DND-41 (cell line): ENCODE measurements at regions not wholly inside any gene's neighbourhood (a gene's known extent, or its start where the extent isn't known, plus 50 kb on each side); places are given as distances from the start of the nearest gene placed in this dataset.

Source experiments
- ATAC-seq: fragments of 200-7000 bp; cut with Tn5 transposase; 3 replicates; pipeline ENCODE4 v1.9.1; 2021; ENCODE audit warnings: low read depth; ENCODE audit not compliant: insufficient read depth
- DNase-seq: peaks from one replicate; pipeline ENCODE4 v3.0.0-alpha.2; 2020
- H2AFZ ChIP-seq: 2 replicates; pipeline ENCODE4 v1.6.0; 2012; ENCODE audit warnings: low read depth, low read length
- H3K27ac ChIP-seq: 2 replicates; pipeline ENCODE4 v1.5.1; 2012; ENCODE audit warnings: low read length, inconsistent platforms
- H3K27me3 ChIP-seq: fragments of 200-600 bp; sonication (generic); 2 replicates; pipeline ENCODE4 v1.6.0; 2012; ENCODE audit warnings: low read length, mild to moderate bottlenecking, inconsistent platforms; ENCODE audit not compliant: insufficient read depth, poor library complexity
- H3K36me3 ChIP-seq: 2 replicates; pipeline ENCODE4 v1.5.1; 2012; ENCODE audit warnings: low read length, inconsistent platforms; ENCODE audit not compliant: insufficient read depth
- H3K4me1 ChIP-seq: 2 replicates; pipeline ENCODE4 v1.5.1; 2012; ENCODE audit warnings: mild to moderate bottlenecking, low read length; ENCODE audit not compliant: insufficient read depth
- H3K4me2 ChIP-seq: 2 replicates; pipeline ENCODE4 v1.6.0; 2012; ENCODE audit warnings: mild to moderate bottlenecking, moderate library complexity, low read length, inconsistent platforms; ENCODE audit not compliant: insufficient read depth
- H3K4me3 ChIP-seq, 2 experiments: fragments of 200-600 bp in 1 of 2; shearing (Covaris generic) in 1 of 2; 2 replicates each; pipeline ENCODE4 v1.5.1; 2012 to 2016; ENCODE audit warnings: inconsistent platforms in 2 of 2, low read length in 2 of 2, mild to moderate bottlenecking in 2 of 2, low read depth in 1 of 2, moderate library complexity in 1 of 2
- H3K79me2 ChIP-seq: 2 replicates; pipeline ENCODE4 v1.6.0; 2012; ENCODE audit warnings: low read length, inconsistent platforms; ENCODE audit not compliant: insufficient read depth
- H3K9ac ChIP-seq: 2 replicates; pipeline ENCODE4 v1.6.0; 2012; ENCODE audit warnings: low read depth, mild to moderate bottlenecking, inconsistent platforms, low read length, moderate library complexity
- H3K9me3 ChIP-seq: 2 replicates; pipeline ENCODE4 v1.5.1; 2012; ENCODE audit warnings: low read length, moderate library complexity, mild to moderate bottlenecking, inconsistent platforms; ENCODE audit not compliant: insufficient read depth, severe bottlenecking
- H4K20me1 ChIP-seq: 2 replicates; pipeline ENCODE4 v1.6.0; 2012; ENCODE audit warnings: low read length; ENCODE audit not compliant: insufficient read depth
- EZH2 ChIP-seq: IDR thresholded peaks from 3 replicates; pipeline ENCODE4 v1.6.1; 2012; ENCODE audit warnings: borderline replicate concordance, low read depth, mild to moderate bottlenecking, moderate library complexity, low read length, inconsistent platforms; ENCODE audit not compliant: severe bottlenecking
- TF ChIP-seq, protein P1 (sequence below): IDR thresholded peaks from 2 replicates; pipeline ENCODE4 v1.5.1; 2012; ENCODE audit warnings: borderline replicate concordance, low read length, moderate library complexity, mild to moderate bottlenecking; ENCODE audit not compliant: poor library complexity, severe bottlenecking; ENCODE audit errors: extremely low read depth

DNA sequence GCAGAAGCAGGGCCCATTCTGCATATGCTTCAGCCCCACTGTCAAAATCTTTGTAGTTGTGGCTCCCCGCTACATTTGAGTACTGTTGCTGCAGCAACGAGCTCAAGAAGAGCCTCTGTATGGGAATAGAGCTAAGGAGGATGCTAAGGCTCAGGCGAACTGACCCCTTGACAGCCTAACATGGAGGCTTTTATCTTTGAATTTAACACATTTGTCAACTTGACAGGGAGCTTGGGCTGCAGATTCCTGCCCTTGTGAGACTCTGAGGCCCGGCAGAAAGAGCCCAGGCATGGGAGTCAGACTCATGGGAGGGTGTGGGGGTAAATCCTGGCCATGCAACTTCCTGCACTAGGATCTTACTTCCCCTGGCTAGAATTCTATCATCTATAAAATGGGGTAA is 278.7 kb upstream of the CITED2 start:
- no peaks in the 10 kb centered on the region for H3K9me3 ChIP-seq
- H3K4me2 ChIP-seq: no peak overlapping the region
- no peaks in the 10 kb centered on the region for H4K20me1 ChIP-seq
- no peak for ATAC-seq
- H3K4me1 ChIP-seq: no peaks in the 10 kb centered on the region
- no peak overlapping the region for H3K4me3 ChIP-seq
- DNase-seq: no peak
- H3K27me3 ChIP-seq: no peaks in the 10 kb centered on the region
- no peaks in the 10 kb centered on the region for H3K79me2 ChIP-seq
- H3K27ac ChIP-seq: no peak overlapping the region
- no peak overlapping the region for H3K9ac ChIP-seq
- H3K36me3 ChIP-seq: no peaks in the 10 kb centered on the region
- TF ChIP-seq, protein P1, sequence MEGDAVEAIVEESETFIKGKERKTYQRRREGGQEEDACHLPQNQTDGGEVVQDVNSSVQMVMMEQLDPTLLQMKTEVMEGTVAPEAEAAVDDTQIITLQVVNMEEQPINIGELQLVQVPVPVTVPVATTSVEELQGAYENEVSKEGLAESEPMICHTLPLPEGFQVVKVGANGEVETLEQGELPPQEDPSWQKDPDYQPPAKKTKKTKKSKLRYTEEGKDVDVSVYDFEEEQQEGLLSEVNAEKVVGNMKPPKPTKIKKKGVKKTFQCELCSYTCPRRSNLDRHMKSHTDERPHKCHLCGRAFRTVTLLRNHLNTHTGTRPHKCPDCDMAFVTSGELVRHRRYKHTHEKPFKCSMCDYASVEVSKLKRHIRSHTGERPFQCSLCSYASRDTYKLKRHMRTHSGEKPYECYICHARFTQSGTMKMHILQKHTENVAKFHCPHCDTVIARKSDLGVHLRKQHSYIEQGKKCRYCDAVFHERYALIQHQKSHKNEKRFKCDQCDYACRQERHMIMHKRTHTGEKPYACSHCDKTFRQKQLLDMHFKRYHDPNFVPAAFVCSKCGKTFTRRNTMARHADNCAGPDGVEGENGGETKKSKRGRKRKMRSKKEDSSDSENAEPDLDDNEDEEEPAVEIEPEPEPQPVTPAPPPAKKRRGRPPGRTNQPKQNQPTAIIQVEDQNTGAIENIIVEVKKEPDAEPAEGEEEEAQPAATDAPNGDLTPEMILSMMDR: no peak
- TF ChIP-seq EZH2: no peak
- H2AFZ ChIP-seq: no peak overlapping the region

DNA sequence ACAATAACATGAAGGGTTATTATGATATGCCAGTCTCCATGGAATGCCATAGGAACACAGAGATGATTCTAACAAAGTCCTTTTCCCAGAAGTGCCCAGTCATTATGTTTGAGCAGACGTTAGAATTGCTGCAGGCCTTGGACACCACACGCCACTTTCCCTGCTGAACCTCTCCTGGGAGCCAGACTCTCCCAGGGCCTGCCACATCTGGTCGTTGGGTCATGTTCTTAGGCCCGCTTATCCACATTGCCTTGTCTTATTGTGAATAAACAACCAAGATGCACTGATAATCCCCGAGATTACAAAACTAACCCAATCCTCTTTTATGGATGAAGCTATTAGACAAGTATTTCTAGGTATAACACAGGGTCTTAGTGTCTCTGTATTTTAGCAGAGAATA is 276.5 kb upstream of the CITED2 start:
- no peaks in the 10 kb centered on the region for H3K79me2 ChIP-seq
- H2AFZ ChIP-seq: no peak overlapping the region
- H3K9me3 ChIP-seq: no peaks in the 10 kb centered on the region
- no peak overlapping the region for H3K9ac ChIP-seq
- TF ChIP-seq, protein P1: no peak
- TF ChIP-seq EZH2: no peak
- ATAC-seq (no peak), DNase-seq (no peak)
- no peak overlapping the region for H3K27ac ChIP-seq
- H3K4me1 ChIP-seq: no peaks in the 10 kb centered on the region
- H3K4me2 ChIP-seq: no peak overlapping the region
- no peaks in the 10 kb centered on the region for H3K27me3 ChIP-seq
- H3K4me3 ChIP-seq: no peak overlapping the region
- H4K20me1 ChIP-seq: no peaks in the 10 kb centered on the region
- no peaks in the 10 kb centered on the region for H3K36me3 ChIP-seq

DNA sequence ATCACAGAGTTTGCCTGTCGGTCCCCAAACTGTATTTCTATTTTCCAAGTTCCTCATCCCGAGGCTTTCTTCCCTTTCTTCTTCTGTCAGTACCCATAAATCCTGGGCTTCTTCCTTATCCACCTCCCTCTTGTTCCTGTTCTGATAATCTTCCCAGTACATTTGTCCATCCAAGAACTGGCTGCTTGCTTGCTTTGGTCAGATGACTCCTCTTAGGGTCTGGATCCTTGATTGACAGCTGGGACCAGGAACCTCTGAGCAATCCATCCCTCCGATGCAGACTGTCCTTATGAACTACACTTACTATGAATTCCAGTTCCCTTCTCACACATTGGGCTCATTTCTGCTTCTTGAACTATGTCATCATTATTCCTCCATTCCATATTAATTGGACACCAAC is 275.3 kb upstream of the CITED2 start:
- no peak overlapping the region for H3K9ac ChIP-seq
- no peaks in the 10 kb centered on the region for H3K79me2 ChIP-seq
- ATAC-seq: no peak
- no peak overlapping the region for H3K4me3 ChIP-seq
- no peak overlapping the region for H2AFZ ChIP-seq
- no peaks in the 10 kb centered on the region for H3K27me3 ChIP-seq
- H3K4me1 ChIP-seq: no peaks in the 10 kb centered on the region
- H3K36me3 ChIP-seq: no peaks in the 10 kb centered on the region
- no peak overlapping the region for H3K4me2 ChIP-seq
- H3K27ac ChIP-seq: no peak overlapping the region
- DNase-seq: no peak
- no peak for TF ChIP-seq EZH2
- TF ChIP-seq, protein P1: no peak
- no peaks in the 10 kb centered on the region for H3K9me3 ChIP-seq
- H4K20me1 ChIP-seq: no peaks in the 10 kb centered on the region

DNA sequence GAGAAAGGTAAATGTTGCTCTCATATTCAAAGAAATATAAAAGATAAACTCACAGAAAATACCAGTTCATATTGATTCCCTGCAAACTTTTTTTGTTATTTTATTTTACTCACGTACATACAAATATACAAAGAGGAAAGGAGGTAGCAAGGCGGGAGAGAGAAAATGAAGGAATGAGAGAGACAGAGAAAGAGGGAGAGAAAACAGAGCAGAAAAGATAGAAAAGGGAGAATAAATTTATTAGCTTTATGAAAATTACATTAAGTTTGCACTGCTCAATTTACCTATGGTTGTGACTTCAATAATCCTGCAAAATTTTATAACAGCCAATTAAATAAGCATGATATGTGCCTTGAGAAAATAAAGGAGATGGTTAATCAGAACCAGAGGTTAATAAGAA is 274.7 kb upstream of the CITED2 start:
- Histone ChIP-seq H3K9ac (no peak overlapping the region), H3K9me3 (no peaks in the 10 kb centered on the region), H3K27ac (no peak overlapping the region), H3K4me1 (no peaks in the 10 kb centered on the region), H3K27me3 (no peaks in the 10 kb centered on the region), H3K79me2 (no peaks in the 10 kb centered on the region), H3K4me2 (no peak overlapping the region), H4K20me1 (no peaks in the 10 kb centered on the region), H2AFZ (no peak overlapping the region), H3K4me3 (no peak overlapping the region), H3K36me3 (no peaks in the 10 kb centered on the region)
- TF ChIP-seq, protein P1: no peak
- no peak for TF ChIP-seq EZH2
- no peak for ATAC-seq
- DNase-seq: no peak
